ENCODE measurements at regions not wholly inside any gene's neighbourhood (a gene's known extent, or its start where the extent isn't known, plus 50 kb on each side); places are given as distances from the start of the nearest gene placed in this dataset.

GRCh38 chr7:73966062-73966940, 61.7 kb upstream of the ELN start:
- H3K36me3 ChIP-seq (ENCODE audit: control insufficient read depth in 2 of 2, insufficient read depth in 1 of 2, low read length in 2 of 2): no peaks in the 10 kb centered on the region
- ChIA-PET POLR2A (no interaction called here), CTCF (no interaction called here)
- TF ChIP-seq ZNF48 (tag by site-specific recombination; IDR thresholded peaks at IDR 0.05) (no peak), ZEB2 (tag by site-specific recombination; IDR thresholded peaks at IDR 0.05) (no peak), AEBP2 (tag by site-specific recombination; IDR thresholded peaks at IDR 0.05; ENCODE audit: borderline replicate concordance) (no peak), TRIM28 (IDR thresholded peaks at IDR 0.05; ENCODE audit: borderline replicate concordance, low read length) (no peak), ZFP37 (tag by site-specific recombination; IDR thresholded peaks at IDR 0.05) (no peak), ZNF76 (tag by site-specific recombination; IDR thresholded peaks at IDR 0.05; ENCODE audit: borderline replicate concordance, low read depth) (no peak), ZBTB17 (tag by site-specific recombination; IDR thresholded peaks at IDR 0.05) (no peak), ZNF114 (tag by site-specific recombination; IDR thresholded peaks at IDR 0.05) (no peak), ZNF18 (tag by site-specific recombination; IDR thresholded peaks at IDR 0.05) (no peak), ZNF768 (tag by site-specific recombination; IDR thresholded peaks at IDR 0.05) (no peak), ZNF449 (tag by site-specific recombination; IDR thresholded peaks at IDR 0.05) (no peak), ZNF585B (tag by site-specific recombination; IDR thresholded peaks at IDR 0.05) (no peak), ZNF423 (tag by site-specific recombination; IDR thresholded peaks at IDR 0.05) (no peak)
- no peak overlapping the region for H3K4me3 ChIP-seq (ENCODE audit: low read depth, low read length)
- no peaks in the 10 kb centered on the region for H3K9me3 ChIP-seq (ENCODE audit: control insufficient read depth, insufficient read depth, low read depth, low read length)
- H3K27ac ChIP-seq (ENCODE audit: extremely low read depth, low read depth, low read length): no peak overlapping the region
- no peaks in the 10 kb centered on the region for H3K4me1 ChIP-seq (ENCODE audit: control insufficient read depth, insufficient read depth, low read length)

- no peak overlapping the region for H3K4me3 ChIP-seq (ENCODE audit: low read depth, low read length)
- ChIA-PET CTCF (no interaction called here), POLR2A (no interaction called here)
- H3K27ac ChIP-seq (ENCODE audit: extremely low read depth, low read depth, low read length): no peak overlapping the region
- no peaks in the 10 kb centered on the region for H3K9me3 ChIP-seq (ENCODE audit: control insufficient read depth, insufficient read depth, low read depth, low read length)
- H3K4me1 ChIP-seq (ENCODE audit: control insufficient read depth, insufficient read depth, low read length): no peaks in the 10 kb centered on the region
- H3K36me3 ChIP-seq (ENCODE audit: control insufficient read depth in 2 of 2, insufficient read depth in 1 of 2, low read length in 2 of 2): no peaks in the 10 kb centered on the region
- TF ChIP-seq ZFHX2 (tag by site-specific recombination; conservative IDR thresholded peaks at IDR 0.05) (no peak), ZFP3 (tag by site-specific recombination; IDR thresholded peaks at IDR 0.05; ENCODE audit: low read depth) (no peak), PRDM1 (tag by site-specific recombination; IDR thresholded peaks at IDR 0.05) (no peak), ZNF202 (tag by site-specific recombination; IDR thresholded peaks at IDR 0.05; ENCODE audit: borderline replicate concordance) (no peak), KLF10 (tag by site-specific recombination; IDR thresholded peaks at IDR 0.05) (no peak), ZNF514 (tag by site-specific recombination; IDR thresholded peaks at IDR 0.05) (no peak), ZNF37A (tag by site-specific recombination; IDR thresholded peaks at IDR 0.05) (no peak), ZNF701 (tag by site-specific recombination; IDR thresholded peaks at IDR 0.05) (no peak), PBX3 (CRISPR knock-in tag; IDR thresholded peaks at IDR 0.05) (no peak), ZNF561 (tag by site-specific recombination; IDR thresholded peaks at IDR 0.05; ENCODE audit: borderline replicate concordance) (no peak), ZNF26 (tag by site-specific recombination; IDR thresholded peaks at IDR 0.05) (no peak), ZNF391 (tag by site-specific recombination; IDR thresholded peaks at IDR 0.05; ENCODE audit: borderline replicate concordance, low read depth) (no peak), ZNF549 (tag by site-specific recombination; IDR thresholded peaks at IDR 0.05) (no peak), ZNF175 (tag by site-specific recombination; IDR thresholded peaks at IDR 0.05) (no peak), ZEB2 (tag by site-specific recombination; IDR thresholded peaks at IDR 0.05) (no peak)
These were observed 60.8 kb upstream of the ELN start for GRCh38 chr7:73966941-73967831.

All from HEK293 (cell line).